ENCODE measurements at regions not wholly inside any gene's neighbourhood (a gene's known extent, or its start where the extent isn't known, plus 50 kb on each side); places are given as distances from the start of the nearest gene placed in this dataset.

- TF ChIP-seq CTCF (IDR thresholded peaks at IDR 0.05 in 2 of 3, conservative IDR thresholded peaks at IDR 0.05 in 1 of 3; ENCODE audit: borderline replicate concordance in 1 of 3, insufficient read depth in 1 of 3, low read depth in 2 of 3, low read length in 2 of 3) (no peak), ZNF274 (IDR thresholded peaks at IDR 0.05; ENCODE audit: low read depth, low read length) (no peak), EZH2phosphoT487 (IDR thresholded peaks at IDR 0.05; ENCODE audit: borderline replicate concordance) (no peak), REST (IDR thresholded peaks at IDR 0.05; ENCODE audit: low read depth) (no peak), RAD21 (IDR thresholded peaks at IDR 0.05; ENCODE audit: low read depth) (no peak)
Observed at GRCh38 chr9:17928768-17929167, 349.9 kb downstream of the SH3GL2 start.
